Neural cell (in vitro differentiated cells): ENCODE measurements at regions not wholly inside any gene's neighbourhood (a gene's known extent, or its start where the extent isn't known, plus 50 kb on each side); places are given as distances from the start of the nearest gene placed in this dataset.

Source experiments
- H2AFZ ChIP-seq: fragments of 200-600, 300-800 bp; sonication (generic), shearing (Covaris generic); 2 replicates; pipeline ENCODE4 v1.6.0; 2014; ENCODE audit warnings: low read depth, mild to moderate bottlenecking, antibody characterized with exemption, low read length, moderate library complexity
- H3F3A ChIP-seq: fragments of 200-600 bp; shearing (Covaris generic); 2 replicates; pipeline ENCODE4 v1.6.1; 2016; ENCODE audit warnings: mild to moderate bottlenecking, moderate library complexity, mixed read lengths, antibody characterized with exemption, low read length; ENCODE audit not compliant: insufficient read depth, poor library complexity, severe bottlenecking
- H3K27ac ChIP-seq: fragments of 200-600, 300-800 bp; sonication (generic), shearing (Covaris generic); 2 replicates; pipeline ENCODE4 v1.5.1; 2014; ENCODE audit warnings: mild to moderate bottlenecking, low read length, moderate library complexity
- H3K27me3 ChIP-seq: fragments of 300-800, 200-600 bp; sonication (generic), shearing (Covaris generic); 2 replicates; pipeline ENCODE4 v1.6.0; 2014; ENCODE audit warnings: mild to moderate bottlenecking, low read depth, low read length, moderate library complexity; ENCODE audit not compliant: insufficient read depth
- H3K36me3 ChIP-seq: fragments of 300-800, 200-600 bp; sonication (generic), shearing (Covaris generic); 2 replicates; pipeline ENCODE4 v1.5.1; 2014; ENCODE audit warnings: mild to moderate bottlenecking, antibody characterized with exemption, low read length, moderate library complexity; ENCODE audit not compliant: insufficient read depth
- H3K4me2 ChIP-seq: fragments of 300-800, 200-600 bp; sonication (generic), shearing (Covaris generic); 2 replicates; pipeline ENCODE4 v1.6.0; 2014; ENCODE audit warnings: mild to moderate bottlenecking, low read length
- H3K4me3 ChIP-seq: fragments of 300-800, 200-600 bp; sonication (generic), shearing (Covaris generic); 2 replicates; pipeline ENCODE4 v1.5.1; 2014; ENCODE audit warnings: mild to moderate bottlenecking, low read length, moderate library complexity
- H3K79me2 ChIP-seq: fragments of 200-600 bp; shearing (Covaris generic); replicated peaks from 2 replicates; pipeline ENCODE4 v1.6.0; 2014; ENCODE audit warnings: mild to moderate bottlenecking, low read length, moderate library complexity; ENCODE audit not compliant: insufficient read depth
- H3K9ac ChIP-seq: fragments of 300-800, 200-600 bp; sonication (generic), shearing (Covaris generic); 2 replicates; pipeline ENCODE4 v1.6.1; 2016; ENCODE audit warnings: mild to moderate bottlenecking, low read length, mixed read lengths
- H3K9me2 ChIP-seq: fragments of 200-600 bp; shearing (Covaris generic); 2 replicates; pipeline ENCODE4 v1.6.1; 2016; ENCODE audit warnings: mild to moderate bottlenecking, low read length, mixed read lengths; ENCODE audit not compliant: insufficient read depth
- H3K9me3 ChIP-seq: fragments of 200-600, 300-800 bp; sonication (generic), shearing (Covaris generic); 2 replicates; pipeline ENCODE4 v1.6.1; 2016; ENCODE audit warnings: mild to moderate bottlenecking, mixed run types, low read length, moderate library complexity, mixed read lengths
- H4K20me1 ChIP-seq: fragments of 200-600 bp; shearing (Covaris generic); 2 replicates; pipeline ENCODE4 v1.6.1; 2016; ENCODE audit warnings: mild to moderate bottlenecking, mixed run types; ENCODE audit not compliant: insufficient read depth
- CTCF ChIP-seq: fragments of 450-650 bp; IDR thresholded peaks from 2 replicates; pipeline ENCODE4 v1.5.1; 2014; ENCODE audit warnings: antibody characterized with exemption, mild to moderate bottlenecking, moderate library complexity; ENCODE audit not compliant: poor library complexity, severe bottlenecking
- EP300 ChIP-seq: fragments of 450-650 bp; conservative IDR thresholded peaks from 2 replicates; pipeline ENCODE4 v1.6.1; 2014; ENCODE audit warnings: antibody characterized with exemption, mild to moderate bottlenecking, moderate library complexity; ENCODE audit not compliant: poor library complexity, severe bottlenecking
- EZH2 ChIP-seq: fragments of 200-600, 300-800 bp; shearing (Covaris generic), sonication (generic); IDR thresholded peaks from 2 replicates; pipeline ENCODE4 v1.6.1; 2014; ENCODE audit warnings: antibody characterized with exemption, low read length, borderline replicate concordance, mild to moderate bottlenecking; ENCODE audit not compliant: insufficient read depth, poor library complexity, severe bottlenecking
- MXI1 ChIP-seq: fragments of 450-650 bp; conservative IDR thresholded peaks from 2 replicates; pipeline ENCODE4 v1.6.1; 2014; ENCODE audit warnings: antibody characterized with exemption, mild to moderate bottlenecking; ENCODE audit not compliant: poor library complexity, severe bottlenecking
- POLR2AphosphoS5 ChIP-seq: IDR thresholded peaks from 2 replicates; pipeline ENCODE4 v1.6.1; 2012
- RAD21 ChIP-seq: fragments of 450-650 bp; conservative IDR thresholded peaks from 2 replicates; pipeline ENCODE4 v1.6.1; 2014; ENCODE audit warnings: antibody characterized with exemption, mild to moderate bottlenecking, moderate library complexity
- REST ChIP-seq: IDR thresholded peaks from 2 replicates; pipeline ENCODE4 v1.6.1; 2012; ENCODE audit warnings: borderline replicate concordance
- SMC3 ChIP-seq: fragments of 450-650 bp; conservative IDR thresholded peaks from 2 replicates; pipeline ENCODE4 v1.6.1; 2014; ENCODE audit warnings: antibody characterized with exemption, mild to moderate bottlenecking, moderate library complexity; ENCODE audit not compliant: poor library complexity
- TAF1 ChIP-seq: IDR thresholded peaks from 2 replicates; pipeline ENCODE4 v1.6.1; 2012; ENCODE audit warnings: low read depth

- Histone ChIP-seq H3K4me2 (no peak overlapping the region), H3K9me2 (no peaks in the 10 kb centered on the region), H3K36me3 (no peaks in the 10 kb centered on the region), H3K9ac (no peak overlapping the region), H3F3A (no peaks in the 10 kb centered on the region), H3K9me3 (no peaks in the 10 kb centered on the region), H2AFZ (no peak overlapping the region), H3K27me3 (no peaks in the 10 kb centered on the region), H3K27ac (no peak overlapping the region), H3K4me3 (no peak overlapping the region), H3K79me2 (no peaks in the 10 kb centered on the region), H4K20me1 (no peaks in the 10 kb centered on the region)
- TF ChIP-seq EZH2 (no peak), EP300 (no peak)
Observed at GRCh38 chr5:27465140-27465539, 426.8 kb upstream of the CDH9 start.

- H2AFZ ChIP-seq = no peak overlapping the region
Observed at GRCh38 chr5:27463446-27464149, 425.2 kb upstream of the CDH9 start.

More at GRCh38 chr5:27463446-27464149, 425.2 kb upstream of the CDH9 start:
- H3K27me3 ChIP-seq = no peaks in the 10 kb centered on the region
- no peaks in the 10 kb centered on the region for H3K36me3 ChIP-seq
- H3K9ac ChIP-seq = no peak overlapping the region
- H3K9me2 ChIP-seq = no peaks in the 10 kb centered on the region
- no peaks in the 10 kb centered on the region for H4K20me1 ChIP-seq
- H3K27ac ChIP-seq = no peak overlapping the region
- no peak for TF ChIP-seq MXI1
- no peak for TF ChIP-seq SMC3
- no peak for TF ChIP-seq RAD21
- no peak for TF ChIP-seq CTCF
- TF ChIP-seq POLR2AphosphoS5 = no peak
- no peak for TF ChIP-seq EZH2
- no peak for TF ChIP-seq EP300
- no peak for TF ChIP-seq REST
- TF ChIP-seq TAF1 = no peak
- no peaks in the 10 kb centered on the region for H3K9me3 ChIP-seq
- no peak overlapping the region for H3K4me3 ChIP-seq
- no peaks in the 10 kb centered on the region for H3F3A ChIP-seq
- H3K4me2 ChIP-seq = no peak overlapping the region
- H3K79me2 ChIP-seq = no peaks in the 10 kb centered on the region
